ENCODE measurements at regions not wholly inside any gene's neighbourhood (a gene's known extent, or its start where the extent isn't known, plus 50 kb on each side); places are given as distances from the start of the nearest gene placed in this dataset.

- TF ChIP-seq, protein P1, sequence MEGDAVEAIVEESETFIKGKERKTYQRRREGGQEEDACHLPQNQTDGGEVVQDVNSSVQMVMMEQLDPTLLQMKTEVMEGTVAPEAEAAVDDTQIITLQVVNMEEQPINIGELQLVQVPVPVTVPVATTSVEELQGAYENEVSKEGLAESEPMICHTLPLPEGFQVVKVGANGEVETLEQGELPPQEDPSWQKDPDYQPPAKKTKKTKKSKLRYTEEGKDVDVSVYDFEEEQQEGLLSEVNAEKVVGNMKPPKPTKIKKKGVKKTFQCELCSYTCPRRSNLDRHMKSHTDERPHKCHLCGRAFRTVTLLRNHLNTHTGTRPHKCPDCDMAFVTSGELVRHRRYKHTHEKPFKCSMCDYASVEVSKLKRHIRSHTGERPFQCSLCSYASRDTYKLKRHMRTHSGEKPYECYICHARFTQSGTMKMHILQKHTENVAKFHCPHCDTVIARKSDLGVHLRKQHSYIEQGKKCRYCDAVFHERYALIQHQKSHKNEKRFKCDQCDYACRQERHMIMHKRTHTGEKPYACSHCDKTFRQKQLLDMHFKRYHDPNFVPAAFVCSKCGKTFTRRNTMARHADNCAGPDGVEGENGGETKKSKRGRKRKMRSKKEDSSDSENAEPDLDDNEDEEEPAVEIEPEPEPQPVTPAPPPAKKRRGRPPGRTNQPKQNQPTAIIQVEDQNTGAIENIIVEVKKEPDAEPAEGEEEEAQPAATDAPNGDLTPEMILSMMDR (IDR thresholded peaks at IDR 0.05) = no peak
- no peak for TF ChIP-seq POLR2A (IDR thresholded peaks at IDR 0.05)
Measured at GRCh38 chr7:67636348-67637022, 639.9 kb downstream of the TYW1 start.
